Effector memory CD4-positive, alpha-beta T cell (primary cell): ENCODE measurements at regions not wholly inside any gene's neighbourhood (a gene's known extent, or its start where the extent isn't known, plus 50 kb on each side); places are given as distances from the start of the nearest gene placed in this dataset.

Experiments used
- DNase-seq, 3 donors: peaks; one replicate each; pipeline ENCODE4 v3.0.0-alpha.2; 2020
- H3K27ac ChIP-seq: 2 replicates; pipeline ENCODE4 v1.7.0; 2013; ENCODE audit warnings: mild to moderate bottlenecking, low read length, moderate library complexity; ENCODE audit not compliant: insufficient read depth, poor library complexity, severe bottlenecking
- H3K27me3 ChIP-seq: replicated peaks from 2 replicates; pipeline ENCODE4 v1.7.0; 2013; ENCODE audit warnings: mild to moderate bottlenecking, low read length; ENCODE audit not compliant: insufficient read depth, control insufficient read depth, poor library complexity, severe bottlenecking
- H3K36me3 ChIP-seq: 2 replicates; pipeline ENCODE4 v1.7.0; 2013; ENCODE audit warnings: mild to moderate bottlenecking, low read length, moderate library complexity; ENCODE audit not compliant: control insufficient read depth, insufficient read depth
- H3K4me1 ChIP-seq: 2 replicates; pipeline ENCODE4 v1.7.0; 2013; ENCODE audit warnings: low read length, mild to moderate bottlenecking; ENCODE audit not compliant: control insufficient read depth, insufficient read depth, poor library complexity, severe bottlenecking
- H3K4me3 ChIP-seq: 2 replicates; pipeline ENCODE4 v1.7.0; 2013; ENCODE audit warnings: low read length, low read depth, mild to moderate bottlenecking; ENCODE audit not compliant: insufficient read depth, poor library complexity, severe bottlenecking
- H3K9me3 ChIP-seq: 2 replicates; pipeline ENCODE4 v1.7.0; 2013; ENCODE audit warnings: mild to moderate bottlenecking, low read length, moderate library complexity; ENCODE audit not compliant: control insufficient read depth

GRCh38 chr6:137373296-137373695 is 120.9 kb downstream of the OLIG3 start:
- no peak for DNase-seq
- no peaks in the 10 kb centered on the region for H3K9me3 ChIP-seq

GRCh38 chr6:137372532-137372931 is 121.7 kb downstream of the OLIG3 start:
- no peaks in the 10 kb centered on the region for H3K9me3 ChIP-seq
- no peaks in the 10 kb centered on the region for H3K4me1 ChIP-seq
- no peak for DNase-seq
- H3K27me3 ChIP-seq: no peaks in the 10 kb centered on the region
- H3K36me3 ChIP-seq: no peaks in the 10 kb centered on the region
- H3K27ac ChIP-seq: no peak overlapping the region
- no peak overlapping the region for H3K4me3 ChIP-seq

More at GRCh38 chr6:137373296-137373695, 120.9 kb downstream of the OLIG3 start:
- Histone ChIP-seq H3K36me3 (no peaks in the 10 kb centered on the region), H3K27ac (no peak overlapping the region), H3K4me1 (no peaks in the 10 kb centered on the region), H3K4me3 (no peak overlapping the region), H3K27me3 (no peaks in the 10 kb centered on the region)

GRCh38 chr6:137371634-137372016 is 122.6 kb downstream of the OLIG3 start:
- Histone ChIP-seq H3K27me3 (no peaks in the 10 kb centered on the region), H3K4me1 (no peaks in the 10 kb centered on the region), H3K4me3 (no peak overlapping the region), H3K27ac (no peak overlapping the region), H3K36me3 (no peaks in the 10 kb centered on the region), H3K9me3 (no peaks in the 10 kb centered on the region)
- no peak for DNase-seq

- Histone ChIP-seq H3K4me3 (no peak overlapping the region), H3K27ac (no peak overlapping the region), H3K27me3 (no peaks in the 10 kb centered on the region), H3K36me3 (no peaks in the 10 kb centered on the region), H3K9me3 (no peaks in the 10 kb centered on the region), H3K4me1 (no peaks in the 10 kb centered on the region)
- no peak for DNase-seq
Observed at GRCh38 chr6:137370871-137371633, 123.1 kb downstream of the OLIG3 start.

- Histone ChIP-seq H3K9me3 (no peaks in the 10 kb centered on the region), H3K4me1 (peaks cover 2% of the 10 kb centered on the region), H3K27ac (no peak overlapping the region), H3K36me3 (no peaks in the 10 kb centered on the region), H3K4me3 (no peak overlapping the region), H3K27me3 (no peaks in the 10 kb centered on the region)
- no peak for DNase-seq
Observed at GRCh38 chr6:137369136-137369535, 125.1 kb downstream of the OLIG3 start.

GRCh38 chr6:137365707-137366437 is 128.3 kb downstream of the OLIG3 start:
- no peaks in the 10 kb centered on the region for H3K36me3 ChIP-seq
- H3K4me1 ChIP-seq: peaks cover 10% of the 10 kb centered on the region
- H3K27ac ChIP-seq: no peak overlapping the region
- H3K27me3 ChIP-seq: no peaks in the 10 kb centered on the region
- no peak overlapping the region for H3K4me3 ChIP-seq
- no peak for DNase-seq
- no peaks in the 10 kb centered on the region for H3K9me3 ChIP-seq

GRCh38 chr6:137363805-137364138 is 130.4 kb downstream of the OLIG3 start:
- no peak overlapping the region for H3K27ac ChIP-seq
- no peaks in the 10 kb centered on the region for H3K36me3 ChIP-seq
- H3K4me3 ChIP-seq: no peak overlapping the region
- H3K4me1 ChIP-seq: peaks cover 10% of the 10 kb centered on the region
- H3K9me3 ChIP-seq: no peaks in the 10 kb centered on the region
- H3K27me3 ChIP-seq: no peaks in the 10 kb centered on the region
- no peak for DNase-seq

- Histone ChIP-seq H3K9me3 (no peaks in the 10 kb centered on the region), H3K27me3 (no peaks in the 10 kb centered on the region), H3K36me3 (no peaks in the 10 kb centered on the region), H3K4me1 (peaks cover 10% of the 10 kb centered on the region), H3K27ac (no peak overlapping the region), H3K4me3 (no peak overlapping the region)
- DNase-seq: no peak
Observed at GRCh38 chr6:137362878-137363804, 131.1 kb downstream of the OLIG3 start.

GRCh38 chr6:137361701-137362100 is 132.5 kb downstream of the OLIG3 start:
- H3K36me3 ChIP-seq: no peaks in the 10 kb centered on the region
- H3K9me3 ChIP-seq: no peaks in the 10 kb centered on the region
- DNase-seq: no peak
- H3K27ac ChIP-seq: no peak overlapping the region
- no peak overlapping the region for H3K4me3 ChIP-seq
- no peaks in the 10 kb centered on the region for H3K27me3 ChIP-seq
- H3K4me1 ChIP-seq: peaks cover 10% of the 10 kb centered on the region
